Lung (tissue), 11 donors: ENCODE measurements at regions not wholly inside any gene's neighbourhood (a gene's known extent, or its start where the extent isn't known, plus 50 kb on each side); places are given as distances from the start of the nearest gene placed in this dataset.

Experiments used
- ATAC-seq: fragments of 200-7000 bp; cut with Tn5 transposase; one replicate; pipeline ENCODE4 v1.9.1; 2020; ENCODE audit warnings: moderate number of reproducible peaks; ENCODE audit not compliant: insufficient read depth, low FRiP score
- DNase-seq, 3 donors: peaks; one replicate each; pipeline ENCODE4 v3.0.0-alpha.2; 2013 to 2017
- H3K27ac ChIP-seq, 2 donors: one replicate each; pipeline ENCODE4 v1.5.1; 2013; ENCODE audit warnings: mild to moderate bottlenecking in 2 of 2, moderate library complexity in 2 of 2, control low read depth in 1 of 2, inconsistent platforms in 1 of 2, low read depth in 1 of 2, low read length in 1 of 2
- H3K27me3 ChIP-seq, 3 donors: one replicate each; pipeline ENCODE4 v1.5.1; 2013; ENCODE audit warnings: low read length in 2 of 3; ENCODE audit not compliant: control insufficient read depth in 3 of 3, insufficient read depth in 3 of 3
- H3K36me3 ChIP-seq, 4 donors: one replicate each; pipeline ENCODE4 v1.5.1; 2013; ENCODE audit warnings: low read length in 4 of 4, mild to moderate bottlenecking in 1 of 4, moderate library complexity in 1 of 4; ENCODE audit not compliant: control insufficient read depth in 4 of 4, insufficient read depth in 4 of 4
- H3K4me1 ChIP-seq, 5 donors: one replicate each; pipeline ENCODE4 v1.5.1; 2013; ENCODE audit warnings: low read length in 5 of 5, mild to moderate bottlenecking in 2 of 5, moderate library complexity in 1 of 5; ENCODE audit not compliant: control insufficient read depth in 5 of 5, insufficient read depth in 5 of 5
- H3K4me3 ChIP-seq: one replicate; pipeline ENCODE4 v1.5.1; 2013; ENCODE audit warnings: mild to moderate bottlenecking, control low read depth, moderate library complexity
- H3K9ac ChIP-seq, 2 donors: one replicate each; pipeline ENCODE4 v1.5.1; 2013; ENCODE audit warnings: low read length in 2 of 2, control low read depth in 1 of 2; ENCODE audit not compliant: insufficient read depth in 1 of 2
- H3K9me3 ChIP-seq, 4 donors: one replicate each; pipeline ENCODE4 v1.5.1; 2013; ENCODE audit warnings: low read length in 3 of 4, mild to moderate bottlenecking in 1 of 4, moderate library complexity in 1 of 4; ENCODE audit not compliant: control insufficient read depth in 4 of 4, insufficient read depth in 3 of 4
- WGBS, 2 donors: extraction: QIAGEN DNeasy Blood & Tissue Kit; methylation state at CpG; one replicate each; pipeline ENCODE4 v1.1.7; 2013; 5-methylcytosine and 5-hydroxymethylcytosine counted together
- TF ChIP-seq, protein P1 (sequence below): IDR thresholded peaks from 2 replicates; pipeline ENCODE4 v1.5.1; 2012; ENCODE audit warnings: mild to moderate bottlenecking; ENCODE audit errors: control extremely low read depth, extremely low read depth
- donor health status: control.
- donor health status: control.
- donor health status: Bipolar disorder and iron deficiency.
- donor health status: healthy.
- donor health status: DM: yes; HTN: yes; CAD: no.

DNA sequence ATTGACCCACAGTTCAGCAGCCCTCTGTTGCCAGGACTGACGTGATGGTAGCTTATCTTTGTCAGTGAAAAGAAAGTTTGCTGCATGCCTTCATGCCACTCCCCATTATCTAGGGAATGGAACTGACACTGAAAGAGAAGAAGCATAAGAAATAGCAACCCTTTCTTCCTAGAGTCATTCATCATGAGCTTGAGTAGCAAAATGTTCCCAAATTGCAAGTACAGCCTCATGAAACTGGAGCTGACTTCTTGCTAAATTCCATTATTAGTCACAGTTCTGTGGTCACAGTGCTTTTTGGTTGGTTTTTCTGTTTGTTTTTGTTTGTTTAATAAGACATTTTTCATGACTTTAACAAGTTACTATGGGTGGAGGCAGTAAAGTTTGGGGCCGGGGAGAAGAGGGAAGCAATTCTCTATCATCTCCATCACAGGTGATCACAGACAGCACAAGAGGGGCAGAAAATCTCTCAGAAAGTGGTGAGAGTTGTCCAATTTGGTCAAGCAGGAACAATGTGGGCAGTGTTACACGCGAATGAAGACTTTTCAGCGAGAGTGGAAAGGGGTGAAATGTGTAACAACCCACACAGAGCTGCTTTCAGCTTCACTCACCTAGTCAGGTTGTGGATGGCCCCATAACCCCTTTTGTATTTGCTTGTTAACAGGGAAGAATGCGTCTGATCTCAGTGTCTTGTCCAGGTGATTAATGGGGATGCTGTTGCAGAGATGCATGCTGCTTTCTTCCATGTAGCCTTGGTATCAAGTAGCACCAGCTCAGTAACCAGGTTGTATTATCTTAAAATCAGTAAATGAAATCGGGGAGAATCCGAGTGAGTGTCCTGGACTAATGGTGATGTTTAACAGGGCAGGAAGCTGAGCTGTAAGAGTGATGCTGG lies 440.4 kb downstream of the DMRT2 start:
- Histone ChIP-seq H3K4me1 (no peaks in the 10 kb centered on the region), H3K9ac (no peak overlapping the region), H3K4me3 (no peak overlapping the region), H3K9me3 (peaks cover 0 to 2% (median 0%) of the 10 kb centered on the region in 4 donors), H3K27me3 (no peaks in the 10 kb centered on the region), H3K27ac (no peak overlapping the region), H3K36me3 (no peaks in the 10 kb centered on the region)
- no peak for ATAC-seq
- DNase-seq, result no peak
- TF ChIP-seq, protein P1, sequence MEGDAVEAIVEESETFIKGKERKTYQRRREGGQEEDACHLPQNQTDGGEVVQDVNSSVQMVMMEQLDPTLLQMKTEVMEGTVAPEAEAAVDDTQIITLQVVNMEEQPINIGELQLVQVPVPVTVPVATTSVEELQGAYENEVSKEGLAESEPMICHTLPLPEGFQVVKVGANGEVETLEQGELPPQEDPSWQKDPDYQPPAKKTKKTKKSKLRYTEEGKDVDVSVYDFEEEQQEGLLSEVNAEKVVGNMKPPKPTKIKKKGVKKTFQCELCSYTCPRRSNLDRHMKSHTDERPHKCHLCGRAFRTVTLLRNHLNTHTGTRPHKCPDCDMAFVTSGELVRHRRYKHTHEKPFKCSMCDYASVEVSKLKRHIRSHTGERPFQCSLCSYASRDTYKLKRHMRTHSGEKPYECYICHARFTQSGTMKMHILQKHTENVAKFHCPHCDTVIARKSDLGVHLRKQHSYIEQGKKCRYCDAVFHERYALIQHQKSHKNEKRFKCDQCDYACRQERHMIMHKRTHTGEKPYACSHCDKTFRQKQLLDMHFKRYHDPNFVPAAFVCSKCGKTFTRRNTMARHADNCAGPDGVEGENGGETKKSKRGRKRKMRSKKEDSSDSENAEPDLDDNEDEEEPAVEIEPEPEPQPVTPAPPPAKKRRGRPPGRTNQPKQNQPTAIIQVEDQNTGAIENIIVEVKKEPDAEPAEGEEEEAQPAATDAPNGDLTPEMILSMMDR, result no peak
- WGBS, 2 donors, result 50 to 64% methylated on average over 8 of the region's 8 CpGs

DNA sequence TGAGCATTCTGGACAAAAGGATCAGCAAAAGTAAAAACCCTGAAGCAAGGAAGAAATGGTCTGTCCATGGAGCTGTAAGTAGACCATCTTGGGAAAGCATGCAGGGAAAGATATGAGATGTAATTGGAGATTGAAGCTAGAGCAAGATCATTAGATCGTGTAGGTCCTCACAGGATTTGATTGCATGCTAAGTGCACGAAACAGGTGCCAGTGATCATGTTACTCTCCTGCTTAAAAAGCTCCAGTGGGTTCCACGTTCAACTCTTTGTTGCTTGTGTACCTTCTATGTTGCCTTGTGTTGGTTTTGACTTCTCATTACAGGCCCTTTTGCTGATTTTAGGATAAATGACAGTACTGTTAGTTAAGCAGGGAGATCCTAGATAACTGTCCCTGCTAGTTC lies 442.0 kb downstream of the DMRT2 start:
- WGBS, 2 donors, result 72 to 76% methylated on average over 3 of the region's 3 CpGs
- no peak overlapping the region for H3K4me3 ChIP-seq
- H3K9me3 ChIP-seq, result peaks cover 0 to 2% (median 0%) of the 10 kb centered on the region in 4 donors
- no peak for ATAC-seq
- H3K36me3 ChIP-seq, result no peaks in the 10 kb centered on the region
- DNase-seq, result no peak
- no peaks in the 10 kb centered on the region for H3K27me3 ChIP-seq
- TF ChIP-seq, protein P1, result no peak
- no peak overlapping the region for H3K27ac ChIP-seq
- H3K4me1 ChIP-seq, result no peaks in the 10 kb centered on the region
- H3K9ac ChIP-seq, result no peak overlapping the region

DNA sequence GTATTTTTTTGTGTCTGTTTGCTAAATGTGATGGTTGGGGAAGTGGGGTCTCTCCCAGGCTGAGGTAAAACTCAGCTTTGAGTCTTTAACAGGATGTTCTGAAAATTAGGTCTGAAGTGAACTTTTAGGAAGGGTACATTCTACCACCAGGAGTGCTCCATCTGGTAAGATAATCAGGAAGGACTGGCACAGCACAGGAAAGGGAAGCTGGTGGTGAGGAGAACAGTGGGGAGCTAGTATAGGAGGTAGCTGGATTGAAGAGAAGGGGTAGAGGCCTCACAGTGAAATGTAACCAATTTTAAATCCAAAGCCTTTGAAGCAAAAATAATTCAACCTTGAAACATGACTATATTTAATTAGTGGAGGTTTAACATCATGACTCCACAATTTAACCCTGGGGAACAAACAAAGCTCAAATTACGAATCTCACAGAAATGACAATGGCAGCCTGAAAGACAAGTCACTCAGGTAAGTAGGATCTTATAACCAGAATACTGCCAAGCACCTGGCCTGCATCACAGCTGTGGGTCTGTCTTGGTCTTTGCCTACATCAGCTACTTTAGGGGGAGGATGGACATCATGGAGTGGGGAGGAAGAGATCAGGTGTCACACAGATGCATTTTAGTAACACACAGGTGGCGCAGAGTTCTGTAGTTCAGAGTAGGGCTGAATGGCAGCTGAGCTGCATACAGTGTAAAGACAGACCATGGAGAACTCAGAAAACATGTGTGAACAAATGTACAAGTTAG lies 445.3 kb downstream of the DMRT2 start:
- no peaks in the 10 kb centered on the region for H3K27me3 ChIP-seq
- H3K27ac ChIP-seq, result no peak overlapping the region
- WGBS, 2 donors, result 87% methylated on average over 2 of the region's 2 CpGs
- no peak for DNase-seq
- ATAC-seq, result no peak
- H3K36me3 ChIP-seq, result no peaks in the 10 kb centered on the region
- H3K9ac ChIP-seq, result no peak overlapping the region
- no peaks in the 10 kb centered on the region for H3K9me3 ChIP-seq
- no peak overlapping the region for H3K4me3 ChIP-seq
- no peaks in the 10 kb centered on the region for H3K4me1 ChIP-seq
- TF ChIP-seq, protein P1, result no peak
